ENCODE measurements at regions not wholly inside any gene's neighbourhood (a gene's known extent, or its start where the extent isn't known, plus 50 kb on each side); places are given as distances from the start of the nearest gene placed in this dataset.

- no peak overlapping the region for H3K4me3 ChIP-seq (ENCODE audit: low read depth, low read length)
- DNase-seq (ENCODE audit: low read depth): no peak
- no peak for TF ChIP-seq CTCF (IDR thresholded peaks at IDR 0.05; ENCODE audit: low read depth, low read length, missing control alignments)
Measured at GRCh38 chr5:167451076-167451475, 840.4 kb upstream of the WWC1 start.

- DNase-seq (ENCODE audit: low read depth): no peak
- H3K4me3 ChIP-seq (ENCODE audit: low read depth, low read length): no peak overlapping the region
- TF ChIP-seq CTCF (IDR thresholded peaks at IDR 0.05; ENCODE audit: low read depth, low read length, missing control alignments): no peak
Measured at GRCh38 chr5:167452136-167452535, 839.3 kb upstream of the WWC1 start.

- no peak overlapping the region for H3K4me3 ChIP-seq (ENCODE audit: low read depth, low read length)
- TF ChIP-seq CTCF (IDR thresholded peaks at IDR 0.05; ENCODE audit: low read depth, low read length, missing control alignments): no peak
- no peak for DNase-seq (ENCODE audit: low read depth)
Measured at GRCh38 chr5:167453246-167454030, 838.0 kb upstream of the WWC1 start.

GRCh38 chr5:167458412-167458811 is 833.0 kb upstream of the WWC1 start:
- TF ChIP-seq CTCF (IDR thresholded peaks at IDR 0.05; ENCODE audit: low read depth, low read length, missing control alignments): no peak
- no peak for DNase-seq (ENCODE audit: low read depth)

DNA sequence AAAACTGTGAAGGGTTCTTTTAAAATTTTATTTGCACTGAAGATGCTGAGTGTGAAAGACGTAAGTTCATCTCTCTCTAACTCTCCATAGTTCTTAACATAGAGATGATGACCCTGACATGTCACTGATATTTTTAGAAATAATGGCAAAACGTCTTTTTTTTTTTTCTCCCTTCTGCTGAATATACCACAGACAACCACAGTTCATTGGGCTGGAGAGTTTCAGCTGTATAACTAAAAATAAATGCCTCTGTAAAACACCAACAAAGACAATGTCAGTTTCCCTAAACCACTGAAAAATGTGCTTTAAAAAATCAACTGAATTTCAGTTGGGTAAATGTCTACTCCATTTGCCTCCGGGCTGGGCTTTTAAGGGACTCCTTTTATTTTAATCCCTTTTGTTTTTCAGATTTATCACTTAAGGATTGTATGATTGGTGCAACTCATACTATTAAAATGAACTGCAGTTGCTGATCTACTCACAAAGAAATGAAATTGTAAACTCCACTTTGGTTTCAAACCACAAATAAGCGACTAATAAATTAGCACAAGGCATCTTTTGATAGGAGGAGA is 830.9 kb upstream of the WWC1 start:
- TF ChIP-seq CTCF (IDR thresholded peaks at IDR 0.05; ENCODE audit: low read depth, low read length, missing control alignments): no peak
- DNase-seq (ENCODE audit: low read depth): no peak

More at GRCh38 chr5:167458412-167458811, 833.0 kb upstream of the WWC1 start:
- H3K4me3 ChIP-seq (ENCODE audit: low read depth, low read length): no peak overlapping the region

DNA sequence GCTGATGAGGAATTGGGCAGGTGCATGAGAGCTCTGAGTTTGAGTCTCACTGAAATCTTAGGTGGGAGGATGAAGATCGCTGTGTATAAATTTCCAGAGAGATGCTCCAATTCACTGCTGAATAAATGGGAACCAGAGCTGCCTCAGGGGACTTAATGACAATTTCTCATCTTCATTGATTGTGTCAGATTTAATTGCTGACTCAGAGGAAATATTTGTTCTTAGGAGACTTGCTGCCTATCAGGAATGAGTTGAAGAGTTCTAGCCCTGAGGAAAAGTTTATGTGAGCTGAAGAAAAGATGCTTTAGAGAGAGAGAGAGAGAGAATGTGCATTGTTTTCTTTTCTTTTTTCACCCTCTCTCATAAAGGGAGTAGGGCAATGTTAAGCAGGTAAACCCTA is 827.5 kb upstream of the WWC1 start:
- H3K4me3 ChIP-seq (ENCODE audit: low read depth, low read length): no peak overlapping the region
- no peak for TF ChIP-seq CTCF (IDR thresholded peaks at IDR 0.05; ENCODE audit: low read depth, low read length, missing control alignments)
- DNase-seq (ENCODE audit: low read depth): no peak

More for the DNA sequence above, 830.9 kb upstream of the WWC1 start:
- H3K4me3 ChIP-seq (ENCODE audit: low read depth, low read length): no peak overlapping the region

- TF ChIP-seq CTCF (IDR thresholded peaks at IDR 0.05; ENCODE audit: low read depth, low read length, missing control alignments): no peak
- DNase-seq (ENCODE audit: low read depth): no peak
- H3K4me3 ChIP-seq (ENCODE audit: low read depth, low read length): no peak overlapping the region
Measured at GRCh38 chr5:167466992-167467391, 824.5 kb upstream of the WWC1 start.

All from GM12864 (cell line).